ENCODE measurements at regions not wholly inside any gene's neighbourhood (a gene's known extent, or its start where the extent isn't known, plus 50 kb on each side); places are given as distances from the start of the nearest gene placed in this dataset.
"Not testable (repeated sequence)": the region's sequence is repeated elsewhere in the genome, so short reads cannot be mapped to it uniquely, and the experiment has no call there.

GRCh38 chr12:9367201-9367600, 159.0 kb upstream of the PZP start:
- DNase-seq (ENCODE audit: low read depth), result no peak

- DNase-seq (ENCODE audit: low read depth), result no peak
These were observed 157.1 kb upstream of the PZP start for GRCh38 chr12:9365296-9365695.

- no peak for DNase-seq (ENCODE audit: low read depth)
These were observed 156.3 kb upstream of the PZP start for GRCh38 chr12:9364224-9365176.

DNA sequence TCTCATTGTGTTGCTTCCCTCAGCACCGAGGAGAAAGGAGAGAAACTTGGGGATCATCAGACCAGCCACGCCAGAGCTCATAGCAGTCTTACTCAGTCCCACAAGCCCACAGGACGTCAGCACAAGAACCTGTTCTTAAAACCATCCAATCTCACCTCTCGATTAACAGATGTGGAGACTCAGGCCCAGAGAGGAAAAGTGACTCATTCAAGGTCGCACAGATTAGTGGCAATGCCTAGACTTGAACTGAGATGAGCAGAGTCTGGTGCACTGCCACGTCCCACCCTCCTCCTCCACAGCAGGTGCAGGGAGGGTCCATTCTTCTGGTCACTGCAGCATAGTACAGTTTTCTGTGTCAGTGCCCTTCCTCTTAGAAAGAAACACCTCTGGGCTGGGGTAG, 154.9 kb upstream of the PZP start:
- no peak for DNase-seq (ENCODE audit: low read depth)

- DNase-seq (ENCODE audit: low read depth), result no peak
These were observed 153.7 kb upstream of the PZP start for GRCh38 chr12:9361879-9362326.

GRCh38 chr12:9354009-9354754, 146.0 kb upstream of the PZP start:
- DNase-seq (ENCODE audit: low read depth), result not testable (repeated sequence)

GRCh38 chr12:9351136-9351535, 142.9 kb upstream of the PZP start:
- no peak for DNase-seq (ENCODE audit: low read depth)

DNA sequence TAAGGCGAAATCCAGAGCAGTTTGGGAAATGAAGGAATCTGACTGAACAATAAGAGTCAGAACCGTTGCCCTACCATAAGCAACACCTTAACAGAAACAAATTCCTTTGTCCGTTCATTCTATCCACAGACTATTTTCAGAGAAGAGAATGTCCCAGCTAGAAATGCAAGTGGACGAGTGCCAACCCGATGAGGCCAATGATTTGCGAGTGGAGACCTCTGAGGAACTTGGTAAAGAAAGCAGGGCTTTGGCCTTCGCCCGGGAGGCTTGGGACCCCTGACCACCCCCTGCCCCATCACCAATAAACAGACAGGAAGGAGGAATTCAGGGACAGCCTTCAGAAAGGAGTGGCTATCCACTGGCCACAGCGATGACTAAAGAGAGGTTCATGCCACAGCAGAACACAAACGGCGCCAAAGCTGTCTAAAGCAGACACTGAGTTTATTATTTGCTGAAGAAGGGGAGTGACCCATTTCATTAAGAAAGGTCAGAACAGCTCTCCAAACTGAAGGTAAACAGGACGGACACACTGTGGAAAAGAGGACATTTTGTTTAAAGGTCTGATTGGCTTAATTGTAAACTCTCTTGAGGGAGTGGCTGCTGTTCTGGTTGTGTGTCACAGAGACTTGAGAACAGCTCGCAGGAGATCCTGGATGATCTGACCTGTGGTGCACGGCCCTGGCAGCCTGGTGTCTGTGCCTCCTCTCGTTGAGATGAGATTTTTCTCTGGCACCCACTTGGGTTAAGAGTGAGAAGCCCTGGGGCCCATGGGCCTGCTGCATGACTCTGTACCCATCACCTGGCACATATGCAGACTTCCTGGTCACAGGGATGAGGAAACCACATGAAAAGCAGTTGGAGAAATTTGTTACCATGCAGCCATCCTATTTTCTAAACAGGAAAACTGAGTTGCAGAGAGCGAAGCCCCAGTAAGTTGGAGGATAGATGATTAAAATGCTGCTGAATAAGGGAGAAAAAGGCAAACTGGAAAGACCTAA, 142.0 kb upstream of the PZP start:
- DNase-seq (ENCODE audit: low read depth), result no peak

DNA sequence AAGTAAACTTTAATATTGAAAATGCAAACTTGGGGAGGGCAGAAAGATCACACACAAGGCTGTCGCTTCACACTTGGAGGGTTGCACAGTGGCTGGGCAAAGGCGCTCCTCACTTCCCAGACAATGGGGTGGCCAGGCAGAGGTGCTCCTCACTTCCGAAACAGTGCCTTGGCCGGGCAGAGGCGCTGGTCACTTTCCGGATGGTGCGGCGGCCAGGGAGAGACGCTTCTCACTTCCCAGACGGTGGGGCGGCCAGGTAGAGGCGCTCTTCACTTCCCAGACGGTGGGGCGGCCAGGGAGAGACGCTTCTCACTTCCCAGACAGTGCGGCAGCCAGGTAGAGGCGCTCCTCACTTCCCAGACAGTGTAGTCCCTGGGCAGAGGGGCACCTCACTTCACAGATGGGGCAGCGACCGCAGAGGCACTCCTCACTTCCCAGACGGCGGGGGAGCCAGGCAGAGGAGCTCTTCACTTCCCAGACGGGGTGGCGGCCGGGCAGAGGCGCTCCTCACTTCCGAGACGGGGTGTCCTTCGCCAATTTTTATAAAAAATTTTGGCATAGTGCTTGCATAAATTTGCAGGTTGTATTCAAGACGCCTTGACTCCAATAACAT, 140.8 kb upstream of the PZP start:
- DNase-seq (ENCODE audit: low read depth), result no peak

DNA sequence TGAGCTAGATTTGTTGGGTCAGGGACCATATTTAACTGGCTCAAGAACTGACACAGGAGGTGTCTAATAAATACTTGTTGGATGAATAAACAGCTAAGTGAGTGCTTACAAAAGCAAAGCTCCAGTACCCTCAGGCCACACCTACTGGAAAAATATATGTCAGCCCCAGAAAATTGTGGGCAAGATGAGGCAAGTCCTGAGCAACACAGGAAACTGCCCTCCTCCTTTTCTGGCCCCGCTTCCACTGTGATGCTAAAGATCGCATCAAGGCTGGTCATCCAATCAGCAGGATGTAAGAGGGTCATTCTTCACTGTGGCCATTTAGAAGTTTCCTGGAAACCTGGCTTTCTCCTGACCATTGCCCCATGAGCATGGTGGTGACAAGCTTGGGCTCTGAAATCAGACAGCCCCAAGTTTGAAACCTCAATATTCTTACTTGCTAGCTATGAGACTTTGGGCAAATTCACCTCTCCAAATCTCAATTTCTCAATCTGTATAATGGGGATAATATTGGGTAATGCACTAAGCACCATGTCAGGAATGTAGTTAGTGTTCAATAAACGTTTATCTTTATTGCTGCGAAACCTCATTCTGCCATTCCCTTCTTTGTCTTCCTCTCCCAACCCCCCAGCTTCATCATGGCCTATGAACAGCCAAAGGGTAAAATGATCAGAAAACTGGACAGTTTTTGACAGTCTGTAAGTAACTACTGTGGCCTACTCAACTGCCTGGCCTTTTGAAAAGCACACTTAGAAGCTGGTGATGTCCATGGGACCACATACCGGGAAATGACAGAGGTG, 139.3 kb upstream of the PZP start:
- DNase-seq (ENCODE audit: low read depth), result peak; percentile 9

DNA sequence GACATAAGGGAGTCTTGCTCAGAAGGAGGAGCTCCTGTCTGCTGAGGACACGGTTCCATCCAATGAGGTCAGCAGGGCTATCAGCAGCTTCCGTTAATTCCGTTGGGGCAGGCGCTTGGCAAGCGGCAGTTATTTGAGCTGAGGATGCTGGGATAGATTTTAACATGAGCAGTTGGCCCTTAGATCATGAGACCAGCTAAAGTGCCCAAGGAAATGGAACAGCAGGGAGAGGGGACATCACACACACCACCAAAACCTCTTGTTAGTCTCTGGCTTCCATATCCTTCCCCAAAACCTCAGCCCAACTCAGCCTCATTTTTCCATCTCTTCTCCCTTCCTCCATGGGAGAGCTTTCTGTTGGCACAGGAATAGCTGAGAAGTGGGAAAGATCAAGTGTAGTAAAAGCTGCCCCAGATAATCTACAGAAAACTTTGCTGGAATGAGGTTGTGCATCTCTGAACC, 138.7 kb upstream of the PZP start:
- DNase-seq (ENCODE audit: low read depth), result no peak

DNA sequence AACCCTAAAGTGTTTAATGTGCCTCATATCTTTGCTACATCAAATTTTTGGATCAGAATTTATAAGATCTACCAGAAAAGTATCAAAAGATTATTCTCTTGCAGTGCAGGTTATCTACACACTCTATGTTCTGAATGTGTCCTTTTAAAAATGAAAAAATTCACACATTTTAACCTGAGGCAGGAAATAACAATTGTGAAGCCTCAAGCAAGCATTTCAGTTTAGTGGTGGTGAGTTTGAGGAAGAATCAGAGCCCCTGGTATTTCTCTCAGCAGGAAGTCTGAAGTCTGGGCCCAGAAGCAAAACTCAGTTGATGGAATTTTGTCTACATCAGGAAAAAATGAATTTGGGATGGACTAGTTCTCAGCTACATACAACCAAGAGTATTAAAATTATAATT, 137.0 kb upstream of the PZP start:
- no peak for DNase-seq (ENCODE audit: low read depth)

DNA sequence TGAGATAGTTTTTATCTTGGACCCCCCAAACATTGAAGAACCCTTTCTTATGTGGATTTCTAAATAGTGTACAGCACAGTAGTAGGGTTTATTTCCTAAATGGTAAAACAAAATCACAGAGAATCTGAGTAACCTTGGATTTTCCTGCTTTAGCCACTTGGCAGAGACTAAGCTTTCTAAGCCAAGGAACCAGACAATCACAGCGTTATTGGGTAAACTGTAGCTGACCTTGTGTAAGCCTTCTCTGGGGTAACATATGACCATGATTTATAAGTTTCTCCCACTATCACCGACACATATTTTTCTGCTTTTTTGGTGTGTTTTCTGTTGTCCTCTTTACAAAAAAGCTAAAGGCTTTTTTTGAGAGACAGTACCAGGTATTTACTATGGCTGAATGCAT, 136.3 kb upstream of the PZP start:
- peak; percentile 24 for DNase-seq (ENCODE audit: low read depth)

DNA sequence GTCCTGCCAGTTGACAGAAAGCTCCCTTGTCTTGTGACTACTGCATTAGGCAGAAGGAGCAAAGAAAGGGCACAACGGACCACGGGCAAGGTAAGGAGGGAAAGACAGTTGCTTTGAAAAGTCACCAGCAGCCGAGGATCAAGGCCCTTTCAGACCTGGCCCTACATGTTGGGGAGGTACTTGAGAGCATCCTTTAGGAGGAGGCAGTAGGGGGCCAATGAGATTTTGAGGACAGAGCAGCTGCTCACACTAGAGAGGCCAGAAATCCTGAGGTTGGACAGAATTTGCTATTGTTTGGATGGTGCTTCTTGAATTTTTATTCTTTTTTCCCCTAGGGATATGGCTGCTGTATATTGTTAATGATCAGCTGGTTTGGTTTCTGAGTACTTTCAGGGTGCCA, 135.5 kb upstream of the PZP start:
- no peak for DNase-seq (ENCODE audit: low read depth)

DNA sequence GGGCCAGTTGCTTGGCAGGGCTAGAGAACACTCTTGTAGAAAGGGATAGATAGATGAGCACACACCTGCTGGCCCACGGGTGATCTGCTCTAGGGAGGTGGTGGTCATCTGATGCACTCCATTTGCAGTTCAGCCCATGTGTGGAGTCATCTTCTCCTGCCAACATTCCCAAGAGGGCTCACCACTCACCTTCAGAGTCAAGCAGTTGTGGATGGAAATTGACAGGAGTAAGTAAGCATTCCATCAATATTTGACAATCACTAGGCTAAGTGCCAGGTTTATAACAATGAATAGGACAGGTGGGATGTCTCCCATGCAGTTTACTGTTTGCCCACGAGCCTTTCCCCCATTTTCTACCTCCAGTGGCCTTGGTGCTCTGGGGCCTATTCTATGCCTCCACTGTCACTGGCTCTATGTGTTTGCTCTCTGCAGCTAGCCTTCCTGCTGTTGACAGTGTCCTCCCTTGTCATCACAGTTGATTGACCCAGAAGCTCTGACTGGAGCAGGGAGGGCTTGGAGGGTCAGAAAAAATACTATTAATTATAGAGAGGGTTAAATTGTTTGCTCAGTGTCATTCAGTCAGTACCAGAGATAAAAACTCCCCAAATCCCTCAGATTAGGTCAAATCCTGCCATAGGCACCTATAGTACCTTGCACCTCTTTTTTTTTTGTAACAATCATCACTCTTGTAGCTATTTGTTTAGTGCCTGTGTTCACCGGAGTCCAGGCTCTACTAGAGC, 134.6 kb upstream of the PZP start:
- DNase-seq (ENCODE audit: low read depth), result no peak

GRCh38 chr12:9341260-9341585, 133.0 kb upstream of the PZP start:
- DNase-seq (ENCODE audit: low read depth), result no peak

- DNase-seq (ENCODE audit: low read depth), result no peak
These were observed 132.4 kb upstream of the PZP start for GRCh38 chr12:9340422-9341259.

- no peak for DNase-seq (ENCODE audit: low read depth)
These were observed 129.5 kb upstream of the PZP start for GRCh38 chr12:9337656-9338055.

Data from fibroblast of gingiva (primary cell).